ENCODE measurements at regions not wholly inside any gene's neighbourhood (a gene's known extent, or its start where the extent isn't known, plus 50 kb on each side); places are given as distances from the start of the nearest gene placed in this dataset.
"Not testable (repeated sequence)": the region's sequence is repeated elsewhere in the genome, so short reads cannot be mapped to it uniquely, and the experiment has no call there.

GRCh38 chrX:1700757-1701156 is 85.9 kb downstream of the ASMT start:
- intact Hi-C loops (cut with DNase I): no loop called here
- no peak for DNase-seq
- Histone ChIP-seq H3K9me3 (ENCODE audit: control insufficient read depth, low read length) (no peaks in the 10 kb centered on the region), H3K4me1 (ENCODE audit: control insufficient read depth, insufficient read depth, low read length) (no peaks in the 10 kb centered on the region), H3K4me3 (ENCODE audit: low read length) (no peak overlapping the region), H3K27ac (ENCODE audit: low read length) (no peak overlapping the region), H3K27me3 (ENCODE audit: control insufficient read depth, insufficient read depth) (no peaks in the 10 kb centered on the region)
- WGBS: 78% methylated on average over 11 of the region's 11 CpGs
- no peak for ATAC-seq

- DNase-seq; ATAC-seq; intact Hi-C loops (cut with DNase I); H3K9me3 ChIP-seq (ENCODE audit: control insufficient read depth, low read length); H3K4me3 ChIP-seq (ENCODE audit: low read length); H3K27me3 ChIP-seq (ENCODE audit: control insufficient read depth, insufficient read depth); H3K4me1 ChIP-seq (ENCODE audit: control insufficient read depth, insufficient read depth, low read length); H3K27ac ChIP-seq (ENCODE audit: low read length): not testable (repeated sequence)
- WGBS: 84% methylated on average over 10 of the region's 15 CpGs
These were observed 86.6 kb downstream of the ASMT start for GRCh38 chrX:1701396-1701901.

GRCh38 chrX:1702142-1702541 is 87.3 kb downstream of the ASMT start:
- H3K4me1 ChIP-seq (ENCODE audit: control insufficient read depth, insufficient read depth, low read length); ATAC-seq; DNase-seq; H3K27me3 ChIP-seq (ENCODE audit: control insufficient read depth, insufficient read depth); intact Hi-C loops (cut with DNase I); H3K27ac ChIP-seq (ENCODE audit: low read length); H3K9me3 ChIP-seq (ENCODE audit: control insufficient read depth, low read length); H3K4me3 ChIP-seq (ENCODE audit: low read length): not testable (repeated sequence)
- WGBS: 81% methylated on average over 7 of the region's 12 CpGs

GRCh38 chrX:1702557-1702956 is 87.7 kb downstream of the ASMT start:
- H3K27ac ChIP-seq (ENCODE audit: low read length); H3K4me3 ChIP-seq (ENCODE audit: low read length); ATAC-seq; H3K27me3 ChIP-seq (ENCODE audit: control insufficient read depth, insufficient read depth); DNase-seq; H3K4me1 ChIP-seq (ENCODE audit: control insufficient read depth, insufficient read depth, low read length); H3K9me3 ChIP-seq (ENCODE audit: control insufficient read depth, low read length); intact Hi-C loops (cut with DNase I): not testable (repeated sequence)
- 87% methylated on average over 14 of the region's 14 CpGs for WGBS

- H3K4me1 ChIP-seq (ENCODE audit: control insufficient read depth, insufficient read depth, low read length); DNase-seq; H3K9me3 ChIP-seq (ENCODE audit: control insufficient read depth, low read length); H3K27me3 ChIP-seq (ENCODE audit: control insufficient read depth, insufficient read depth); H3K27ac ChIP-seq (ENCODE audit: low read length); H3K4me3 ChIP-seq (ENCODE audit: low read length); ATAC-seq; intact Hi-C loops (cut with DNase I): not testable (repeated sequence)
- WGBS: 92% methylated on average over 23 of the region's 25 CpGs
These were observed 94.4 kb downstream of the ASMT start for GRCh38 chrX:1709277-1709676.

- H3K27me3 ChIP-seq (ENCODE audit: control insufficient read depth, insufficient read depth): no peaks in the 10 kb centered on the region
- 55% methylated on average over 2 of the region's 2 CpGs for WGBS
- H3K4me3 ChIP-seq (ENCODE audit: low read length): no peak overlapping the region
- H3K4me1 ChIP-seq (ENCODE audit: control insufficient read depth, insufficient read depth, low read length): no peaks in the 10 kb centered on the region
- ATAC-seq (no peak), DNase-seq (no peak)
- H3K27ac ChIP-seq (ENCODE audit: low read length): no peak overlapping the region
- intact Hi-C loops (cut with DNase I): no loop called here
- no peaks in the 10 kb centered on the region for H3K9me3 ChIP-seq (ENCODE audit: control insufficient read depth, low read length)
These were observed 98.4 kb downstream of the ASMT start for GRCh38 chrX:1713296-1713695.

GRCh38 chrX:1717373-1717772 is 102.5 kb downstream of the ASMT start:
- H3K27me3 ChIP-seq (ENCODE audit: control insufficient read depth, insufficient read depth): no peaks in the 10 kb centered on the region
- no peak for ATAC-seq
- DNase-seq: no peak
- no peak overlapping the region for H3K4me3 ChIP-seq (ENCODE audit: low read length)
- intact Hi-C loops (cut with DNase I): no loop called here
- no peaks in the 10 kb centered on the region for H3K4me1 ChIP-seq (ENCODE audit: control insufficient read depth, insufficient read depth, low read length)
- H3K9me3 ChIP-seq (ENCODE audit: control insufficient read depth, low read length): no peaks in the 10 kb centered on the region
- WGBS: 63% methylated on average over 8 of the region's 8 CpGs
- no peak overlapping the region for H3K27ac ChIP-seq (ENCODE audit: low read length)

GRCh38 chrX:1719270-1719669 is 104.4 kb downstream of the ASMT start:
- no peak overlapping the region for H3K27ac ChIP-seq (ENCODE audit: low read length)
- DNase-seq (no peak), ATAC-seq (no peak)
- WGBS: 35% methylated on average over 2 of the region's 2 CpGs
- intact Hi-C loops (cut with DNase I): no loop called here
- no peaks in the 10 kb centered on the region for H3K27me3 ChIP-seq (ENCODE audit: control insufficient read depth, insufficient read depth)
- H3K4me3 ChIP-seq (ENCODE audit: low read length): no peak overlapping the region
- no peaks in the 10 kb centered on the region for H3K9me3 ChIP-seq (ENCODE audit: control insufficient read depth, low read length)
- no peaks in the 10 kb centered on the region for H3K4me1 ChIP-seq (ENCODE audit: control insufficient read depth, insufficient read depth, low read length)

- Histone ChIP-seq H3K9me3 (ENCODE audit: control insufficient read depth, low read length) (no peaks in the 10 kb centered on the region), H3K4me1 (ENCODE audit: control insufficient read depth, insufficient read depth, low read length) (no peaks in the 10 kb centered on the region), H3K27ac (ENCODE audit: low read length) (no peak overlapping the region), H3K27me3 (ENCODE audit: control insufficient read depth, insufficient read depth) (no peaks in the 10 kb centered on the region), H3K4me3 (ENCODE audit: low read length) (no peak overlapping the region)
- no peak for DNase-seq
- intact Hi-C loops (cut with DNase I): no loop called here
- no peak for ATAC-seq
- whole genome bisulfite sequencing: 77% methylated on average over 3 of the region's 3 CpGs
These were observed 106.0 kb downstream of the ASMT start for GRCh38 chrX:1720836-1721235.

GRCh38 chrX:1725472-1725871 is 110.6 kb downstream of the ASMT start:
- Histone ChIP-seq H3K27me3 (ENCODE audit: control insufficient read depth, insufficient read depth) (no peaks in the 10 kb centered on the region), H3K4me3 (ENCODE audit: low read length) (no peak overlapping the region), H3K9me3 (ENCODE audit: control insufficient read depth, low read length) (no peaks in the 10 kb centered on the region), H3K4me1 (ENCODE audit: control insufficient read depth, insufficient read depth, low read length) (no peaks in the 10 kb centered on the region), H3K27ac (ENCODE audit: low read length) (no peak overlapping the region)
- ATAC-seq (no peak), DNase-seq (no peak)
- intact Hi-C loops (cut with DNase I): no loop called here
- 51% methylated on average over 8 of the region's 8 CpGs for WGBS

- intact Hi-C loops (cut with DNase I): no loop called here
- ATAC-seq: no peak
- Histone ChIP-seq H3K9me3 (ENCODE audit: control insufficient read depth, low read length) (no peaks in the 10 kb centered on the region), H3K27ac (ENCODE audit: low read length) (no peak overlapping the region), H3K4me3 (ENCODE audit: low read length) (no peak overlapping the region), H3K4me1 (ENCODE audit: control insufficient read depth, insufficient read depth, low read length) (no peaks in the 10 kb centered on the region), H3K27me3 (ENCODE audit: control insufficient read depth, insufficient read depth) (no peaks in the 10 kb centered on the region)
- no peak for DNase-seq
- WGBS: 67% methylated on average over 11 of the region's 11 CpGs
These were observed 112.7 kb downstream of the ASMT start for GRCh38 chrX:1727531-1728027.

- Histone ChIP-seq H3K4me3 (ENCODE audit: low read length) (no peak overlapping the region), H3K9me3 (ENCODE audit: control insufficient read depth, low read length) (no peaks in the 10 kb centered on the region), H3K4me1 (ENCODE audit: control insufficient read depth, insufficient read depth, low read length) (no peaks in the 10 kb centered on the region), H3K27ac (ENCODE audit: low read length) (no peak overlapping the region), H3K27me3 (ENCODE audit: control insufficient read depth, insufficient read depth) (no peaks in the 10 kb centered on the region)
- WGBS: 66% methylated on average over 5 of the region's 5 CpGs
- intact Hi-C loops (cut with DNase I): no loop called here
- no peak for ATAC-seq
- DNase-seq: no peak
These were observed 119.9 kb downstream of the ASMT start for GRCh38 chrX:1734806-1735205.
